Embryonic facial prominence (tissue), 1 donor: ENCODE measurements at regions not wholly inside any gene's neighbourhood (a gene's known extent, or its start where the extent isn't known, plus 50 kb on each side); places are given as distances from the start of the nearest gene placed in this dataset.

Experiments
- DNase-seq: peaks from one replicate; pipeline ENCODE4 v3.0.0-alpha.2; 2016; ENCODE audit errors: extremely low spot score

GRCh38 chr12:93154753-93155480, 222.8 kb upstream of the NUDT4 start:
- DNase-seq = no peak

- DNase-seq = no peak
Observed at GRCh38 chr12:93156086-93156716, 221.5 kb upstream of the NUDT4 start.

GRCh38 chr12:93157279-93157678, 220.4 kb upstream of the NUDT4 start:
- DNase-seq = no peak

- no peak for DNase-seq
Observed at GRCh38 chr12:93158065-93158843, 219.5 kb upstream of the NUDT4 start.

GRCh38 chr12:93163260-93164036, 214.3 kb upstream of the NUDT4 start:
- no peak for DNase-seq

- no peak for DNase-seq
Observed at GRCh38 chr12:93164103-93164880, 213.4 kb upstream of the NUDT4 start.

- no peak for DNase-seq
Observed at GRCh38 chr12:93165384-93165932, 212.3 kb upstream of the NUDT4 start.

- DNase-seq = no peak
Observed at GRCh38 chr12:93166541-93167307, 211.0 kb upstream of the NUDT4 start.

- no peak for DNase-seq
Observed at GRCh38 chr12:93167331-93167730, 210.4 kb upstream of the NUDT4 start.

GRCh38 chr12:93167841-93168492, 209.8 kb upstream of the NUDT4 start:
- DNase-seq = no peak

GRCh38 chr12:93168751-93169150, 209.0 kb upstream of the NUDT4 start:
- no peak for DNase-seq

GRCh38 chr12:93169536-93169935, 208.2 kb upstream of the NUDT4 start:
- DNase-seq = no peak

- DNase-seq = no peak
Observed at GRCh38 chr12:93170928-93171327, 206.8 kb upstream of the NUDT4 start.

GRCh38 chr12:93173178-93173957, 204.4 kb upstream of the NUDT4 start:
- no peak for DNase-seq

- DNase-seq = no peak
Observed at GRCh38 chr12:93174048-93174447, 203.7 kb upstream of the NUDT4 start.

- DNase-seq = no peak
Observed at GRCh38 chr12:93174473-93174872, 203.3 kb upstream of the NUDT4 start.

- DNase-seq = no peak
Observed at GRCh38 chr12:93176165-93176564, 201.6 kb upstream of the NUDT4 start.

GRCh38 chr12:93176610-93177126, 201.1 kb upstream of the NUDT4 start:
- no peak for DNase-seq
